ENCODE measurements at regions not wholly inside any gene's neighbourhood (a gene's known extent, or its start where the extent isn't known, plus 50 kb on each side); places are given as distances from the start of the nearest gene placed in this dataset.
A peak's percentile ranks its signal among the peaks of the same experiment; 100 is the strongest.

DNA sequence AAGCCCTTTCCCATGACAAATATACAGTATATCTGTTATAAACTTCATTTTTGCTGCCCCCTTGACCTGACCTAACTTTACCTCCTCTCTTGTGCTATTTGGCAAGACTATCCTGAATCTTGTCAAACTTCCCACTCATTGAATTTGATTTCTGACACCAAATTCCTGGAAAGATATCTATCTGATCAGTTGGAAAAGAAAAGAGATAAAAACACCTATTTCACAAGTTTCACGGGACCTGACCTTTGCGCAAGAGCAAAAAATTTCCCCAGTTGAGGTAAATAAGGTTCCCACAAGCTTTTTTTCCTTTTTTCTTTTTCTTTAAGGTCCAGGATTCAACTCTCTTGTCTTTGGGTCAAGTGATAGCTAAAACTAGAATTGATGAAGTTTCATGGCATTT is 189.2 kb upstream of the LPP start:
- TF ChIP-seq, protein P1, sequence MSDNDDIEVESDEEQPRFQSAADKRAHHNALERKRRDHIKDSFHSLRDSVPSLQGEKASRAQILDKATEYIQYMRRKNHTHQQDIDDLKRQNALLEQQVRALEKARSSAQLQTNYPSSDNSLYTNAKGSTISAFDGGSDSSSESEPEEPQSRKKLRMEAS (IDR thresholded peaks at IDR 0.05; ENCODE audit: low read depth, low read length), result no peak
- TF ChIP-seq, protein P2, sequence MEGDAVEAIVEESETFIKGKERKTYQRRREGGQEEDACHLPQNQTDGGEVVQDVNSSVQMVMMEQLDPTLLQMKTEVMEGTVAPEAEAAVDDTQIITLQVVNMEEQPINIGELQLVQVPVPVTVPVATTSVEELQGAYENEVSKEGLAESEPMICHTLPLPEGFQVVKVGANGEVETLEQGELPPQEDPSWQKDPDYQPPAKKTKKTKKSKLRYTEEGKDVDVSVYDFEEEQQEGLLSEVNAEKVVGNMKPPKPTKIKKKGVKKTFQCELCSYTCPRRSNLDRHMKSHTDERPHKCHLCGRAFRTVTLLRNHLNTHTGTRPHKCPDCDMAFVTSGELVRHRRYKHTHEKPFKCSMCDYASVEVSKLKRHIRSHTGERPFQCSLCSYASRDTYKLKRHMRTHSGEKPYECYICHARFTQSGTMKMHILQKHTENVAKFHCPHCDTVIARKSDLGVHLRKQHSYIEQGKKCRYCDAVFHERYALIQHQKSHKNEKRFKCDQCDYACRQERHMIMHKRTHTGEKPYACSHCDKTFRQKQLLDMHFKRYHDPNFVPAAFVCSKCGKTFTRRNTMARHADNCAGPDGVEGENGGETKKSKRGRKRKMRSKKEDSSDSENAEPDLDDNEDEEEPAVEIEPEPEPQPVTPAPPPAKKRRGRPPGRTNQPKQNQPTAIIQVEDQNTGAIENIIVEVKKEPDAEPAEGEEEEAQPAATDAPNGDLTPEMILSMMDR (IDR thresholded peaks at IDR 0.05; ENCODE audit: low read depth, low read length), result no peak
- TF ChIP-seq MYC (IDR thresholded peaks at IDR 0.05; ENCODE audit: low read depth, low read length) (no peak), POLR2A (IDR thresholded peaks at IDR 0.05; ENCODE audit: extremely low read depth, insufficient read length) (no peak)
- no peak overlapping the region for H3K4me3 ChIP-seq (ENCODE audit: low read depth, low read length)
- no peak for DNase-seq (ENCODE audit: low read depth)

DNA sequence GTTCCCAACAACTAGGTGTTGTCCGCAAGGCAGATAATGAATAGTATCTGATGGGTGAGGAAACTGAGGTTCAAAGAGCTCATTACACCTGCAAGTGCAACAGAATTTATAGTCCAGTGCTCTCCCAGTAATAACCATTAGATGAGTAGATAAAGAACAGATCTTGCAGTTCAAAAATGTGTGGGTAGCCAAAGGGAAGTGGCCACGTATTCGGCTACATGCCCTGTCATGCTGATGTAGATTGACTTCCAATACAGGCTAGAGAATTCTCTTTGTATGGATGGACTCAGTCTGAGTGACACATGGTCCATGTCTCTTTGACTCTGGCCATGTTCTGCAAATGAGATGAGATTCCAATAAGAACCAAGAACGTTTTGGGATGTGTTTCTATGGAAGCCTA is 187.9 kb upstream of the LPP start:
- DNase-seq (ENCODE audit: low read depth), result no peak
- no peak overlapping the region for H3K4me3 ChIP-seq (ENCODE audit: low read depth, low read length)
- TF ChIP-seq, protein P1 (IDR thresholded peaks at IDR 0.05; ENCODE audit: low read depth, low read length), result no peak
- TF ChIP-seq MYC (IDR thresholded peaks at IDR 0.05; ENCODE audit: low read depth, low read length) (no peak), POLR2A (IDR thresholded peaks at IDR 0.05; ENCODE audit: extremely low read depth, insufficient read length) (no peak)
- TF ChIP-seq, protein P2 (IDR thresholded peaks at IDR 0.05; ENCODE audit: low read depth, low read length), result no peak

DNA sequence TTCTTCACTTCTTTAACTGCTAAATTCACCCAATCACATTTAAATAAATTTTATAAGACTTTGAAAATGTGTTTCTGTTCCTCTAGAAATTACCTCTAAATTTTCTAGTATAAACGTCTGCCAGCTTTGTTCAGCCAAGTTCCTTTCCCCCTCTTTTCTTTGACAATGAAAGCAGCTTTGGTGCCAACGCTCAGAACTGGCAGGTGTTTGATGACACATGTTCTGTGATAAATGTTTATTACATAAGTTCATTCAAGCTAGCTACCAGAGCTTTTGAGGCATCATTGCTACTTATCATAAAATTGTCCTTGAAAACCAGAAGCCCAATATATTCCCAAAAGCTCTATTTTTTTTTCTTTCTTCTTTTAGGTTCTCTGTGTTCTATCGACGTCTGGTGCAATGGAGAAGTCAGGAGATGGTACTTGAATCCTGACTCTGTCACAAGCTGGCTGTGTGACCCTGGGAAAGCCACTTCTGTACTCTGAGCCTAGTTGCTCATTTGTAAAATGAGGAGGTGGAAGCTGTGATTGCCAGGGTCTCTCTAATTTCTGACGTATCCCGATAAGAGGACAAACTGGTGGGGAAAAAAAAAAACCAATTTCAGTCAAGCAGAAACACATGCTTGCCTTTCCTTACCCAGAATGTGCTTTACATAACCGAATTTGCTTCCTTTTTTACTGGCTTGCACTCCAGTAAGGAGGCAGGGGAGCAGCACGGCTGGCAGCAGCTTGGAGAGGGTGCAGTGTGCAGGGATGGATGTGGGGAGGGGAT is 187.1 kb upstream of the LPP start:
- no peak for DNase-seq (ENCODE audit: low read depth)
- TF ChIP-seq, protein P2 (IDR thresholded peaks at IDR 0.05; ENCODE audit: low read depth, low read length), result no peak
- no peak for TF ChIP-seq MYC (IDR thresholded peaks at IDR 0.05; ENCODE audit: low read depth, low read length)
- TF ChIP-seq, protein P1 (IDR thresholded peaks at IDR 0.05; ENCODE audit: low read depth, low read length), result no peak
- no peak overlapping the region for H3K4me3 ChIP-seq (ENCODE audit: low read depth, low read length)

DNA sequence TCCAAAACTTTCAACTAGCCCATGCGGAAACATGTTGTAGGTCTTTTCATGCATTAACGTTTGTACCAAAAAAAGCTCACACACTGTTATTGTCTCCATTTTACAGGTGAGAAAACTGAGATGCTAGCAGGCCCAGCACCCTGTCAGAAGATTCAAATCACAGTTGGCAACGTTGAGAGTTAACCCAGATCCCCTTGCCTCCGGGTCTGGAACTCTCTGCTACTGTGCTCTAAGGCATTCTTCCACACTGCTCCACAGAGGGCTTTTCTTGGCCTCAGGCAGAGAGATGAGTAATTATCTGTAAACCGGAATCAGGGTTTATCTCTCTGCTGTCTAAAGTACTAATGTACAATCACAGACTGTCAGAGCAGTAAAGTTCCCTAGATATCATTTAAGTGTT is 186.0 kb upstream of the LPP start:
- TF ChIP-seq, protein P1 (IDR thresholded peaks at IDR 0.05; ENCODE audit: low read depth, low read length), result no peak
- TF ChIP-seq, protein P2 (IDR thresholded peaks at IDR 0.05; ENCODE audit: low read depth, low read length), result no peak
- no peak for TF ChIP-seq POLR2A (IDR thresholded peaks at IDR 0.05; ENCODE audit: extremely low read depth, insufficient read length)
- no peak for TF ChIP-seq MYC (IDR thresholded peaks at IDR 0.05; ENCODE audit: low read depth, low read length)
- no peak for DNase-seq (ENCODE audit: low read depth)
- no peak overlapping the region for H3K4me3 ChIP-seq (ENCODE audit: low read depth, low read length)

DNA sequence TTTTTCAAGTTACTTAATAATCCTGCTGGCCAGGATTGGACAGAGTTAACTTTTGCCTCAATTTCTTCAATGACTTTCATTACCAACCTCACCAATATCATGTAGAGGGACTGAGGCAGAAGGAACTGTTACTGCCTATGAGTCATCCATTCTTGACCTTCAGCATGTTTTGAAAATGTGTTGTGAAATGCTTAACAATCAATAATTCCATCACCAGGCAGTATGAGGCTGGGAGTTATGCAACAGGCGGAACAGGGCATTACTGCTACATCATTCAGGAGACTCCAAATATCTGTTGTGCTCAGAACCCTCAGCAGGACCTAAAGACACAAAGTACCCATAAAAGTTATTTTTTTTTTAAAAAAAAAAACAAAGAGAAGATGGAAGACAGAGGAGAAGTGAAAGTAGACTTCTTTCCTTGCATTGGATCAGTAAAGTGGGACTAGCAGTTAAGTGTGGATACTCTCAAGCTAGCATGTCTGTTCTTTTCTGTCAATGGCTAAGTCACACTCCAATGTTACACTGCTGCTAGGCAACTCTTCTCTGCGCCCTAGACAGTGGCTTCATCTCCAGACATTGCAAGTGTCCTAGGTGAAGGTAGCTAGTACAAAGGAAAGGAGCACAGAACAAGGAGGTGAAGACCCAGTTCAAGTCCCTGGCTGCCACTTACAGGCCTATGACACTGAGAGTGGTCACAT is 184.9 kb upstream of the LPP start:
- TF ChIP-seq, protein P1 (IDR thresholded peaks at IDR 0.05; ENCODE audit: low read depth, low read length), result no peak
- TF ChIP-seq MYC (IDR thresholded peaks at IDR 0.05; ENCODE audit: low read depth, low read length), result no peak
- no peak for TF ChIP-seq POLR2A (IDR thresholded peaks at IDR 0.05; ENCODE audit: extremely low read depth, insufficient read length)
- TF ChIP-seq, protein P2 (IDR thresholded peaks at IDR 0.05; ENCODE audit: low read depth, low read length), result no peak
- peak; percentile 90 for DNase-seq (ENCODE audit: low read depth)
- no peak overlapping the region for H3K4me3 ChIP-seq (ENCODE audit: low read depth, low read length)
